SW480 (cell line): ENCODE measurements at regions not wholly inside any gene's neighbourhood (a gene's known extent, or its start where the extent isn't known, plus 50 kb on each side); places are given as distances from the start of the nearest gene placed in this dataset.
"Not testable (repeated sequence)": the region's sequence is repeated elsewhere in the genome, so short reads cannot be mapped to it uniquely, and the experiment has no call there.

Experiments used
- DNase-seq: peaks from one replicate; pipeline ENCODE4 v3.0.0-alpha.2; 2016; ENCODE audit warnings: low spot score

DNA sequence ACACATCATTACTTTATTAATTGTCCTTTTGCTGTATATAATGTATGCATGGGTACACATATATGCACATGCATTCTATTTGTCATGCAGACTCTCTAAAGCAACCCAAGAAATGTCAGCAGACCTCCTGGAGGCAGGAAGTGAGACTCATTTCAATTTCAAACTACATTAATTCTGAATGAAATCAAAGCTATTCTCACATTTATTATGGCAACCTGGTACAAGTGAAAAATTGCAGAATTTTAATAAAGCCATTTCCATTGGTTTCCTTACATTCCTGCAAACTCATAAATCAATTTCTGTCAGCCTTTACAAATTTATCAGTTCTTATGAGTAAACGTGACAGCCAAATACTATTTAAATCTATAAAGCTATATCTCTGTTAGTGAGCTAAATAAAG is 430.4 kb upstream of the NUDT12 start:
- no peak for DNase-seq

DNA sequence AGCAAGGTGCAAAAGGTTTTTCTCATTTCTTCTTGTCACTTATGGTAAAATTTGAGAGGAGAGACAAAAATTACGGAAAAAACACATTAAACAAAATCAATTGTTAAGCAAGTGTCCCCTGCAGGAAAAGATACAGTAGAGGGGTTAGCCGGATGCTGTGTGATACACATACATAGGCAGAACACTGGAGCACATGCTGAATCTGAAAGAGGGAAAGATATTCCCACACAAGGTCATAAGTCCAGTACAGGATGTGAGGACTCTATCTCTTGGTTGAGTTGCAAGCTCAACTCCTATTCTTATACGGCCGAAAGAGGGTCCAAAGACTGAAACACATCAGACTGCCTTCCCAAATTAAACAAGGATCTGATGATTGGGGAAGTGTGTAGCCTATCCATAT is 427.5 kb upstream of the NUDT12 start:
- no peak for DNase-seq

DNA sequence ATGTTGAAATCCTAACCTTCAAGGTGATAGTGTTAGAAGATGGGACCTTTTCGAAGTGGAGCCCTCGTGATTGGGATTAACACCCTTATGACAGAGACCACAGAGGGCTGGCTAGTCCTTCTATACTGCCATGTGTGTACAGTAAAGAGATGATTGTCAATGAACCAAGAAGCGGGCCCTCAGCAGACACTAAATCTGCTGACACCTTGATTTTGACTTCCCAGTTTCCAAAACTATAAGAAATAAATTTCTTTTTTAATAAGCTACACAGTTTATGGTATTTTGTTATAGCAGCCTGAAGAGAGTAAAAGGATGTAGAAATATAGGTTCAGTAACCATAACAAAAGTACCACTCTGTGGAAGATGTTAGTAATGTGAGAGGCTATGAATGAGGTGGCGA is 419.0 kb upstream of the NUDT12 start:
- no peak for DNase-seq

DNA sequence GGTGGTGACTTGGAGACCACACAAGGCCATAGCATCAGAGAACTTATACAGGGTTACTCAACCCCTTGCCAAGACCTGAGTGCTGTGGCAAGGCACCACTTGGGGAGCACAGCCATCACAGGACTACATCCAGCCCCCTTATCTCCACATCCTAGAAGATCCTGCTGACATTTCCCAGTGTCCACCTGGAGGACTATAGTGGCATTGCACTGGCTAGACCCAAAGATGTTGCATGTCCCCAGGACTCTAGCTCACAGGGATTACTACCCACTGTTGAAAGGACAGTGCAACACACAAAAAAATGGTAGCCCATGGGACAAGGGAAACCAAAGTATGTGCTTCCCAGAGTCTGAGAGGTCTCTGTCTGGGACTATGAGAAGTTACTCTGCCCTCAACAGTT is 411.1 kb upstream of the NUDT12 start:
- no peak for DNase-seq

DNA sequence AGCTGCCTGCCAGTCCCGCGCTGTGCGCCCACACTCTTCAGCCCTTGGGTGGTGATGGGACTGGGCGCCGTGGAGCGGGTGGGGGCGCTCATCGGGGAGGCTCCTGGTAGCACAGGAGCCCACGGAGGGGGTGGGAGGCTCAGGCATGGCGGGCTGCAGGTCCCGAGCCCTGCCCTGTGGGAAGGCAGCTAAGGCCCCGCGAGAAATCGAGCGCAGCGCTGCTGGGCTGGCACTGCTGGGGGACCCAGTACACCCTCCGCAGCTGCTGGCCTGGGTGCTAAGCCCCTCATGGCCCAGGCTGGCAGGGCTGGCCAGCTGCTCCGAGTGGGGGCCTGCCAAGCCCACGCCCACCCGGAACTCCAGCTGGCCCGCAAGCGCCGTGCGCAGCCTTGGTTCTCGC is 403.7 kb upstream of the NUDT12 start:
- not testable (repeated sequence) for DNase-seq

DNA sequence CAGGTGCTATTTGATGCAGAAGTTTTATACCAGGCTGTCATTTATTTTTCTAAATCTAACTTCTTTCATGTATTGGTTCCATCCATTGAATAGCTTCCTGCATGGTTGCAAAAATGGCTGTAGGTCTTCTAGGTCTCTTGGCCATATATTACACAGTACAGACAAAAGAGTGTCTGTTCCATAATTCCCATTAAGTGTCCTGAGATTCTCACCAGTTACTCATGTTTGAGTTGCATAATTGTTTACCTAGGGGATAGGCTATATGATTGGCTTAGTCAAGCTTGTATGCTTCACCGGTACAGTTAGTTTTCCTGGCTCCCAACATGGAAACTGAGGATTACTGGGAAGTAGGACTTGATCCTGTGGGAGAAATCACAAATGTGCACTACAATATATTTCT is 399.4 kb upstream of the NUDT12 start:
- no peak for DNase-seq

DNA sequence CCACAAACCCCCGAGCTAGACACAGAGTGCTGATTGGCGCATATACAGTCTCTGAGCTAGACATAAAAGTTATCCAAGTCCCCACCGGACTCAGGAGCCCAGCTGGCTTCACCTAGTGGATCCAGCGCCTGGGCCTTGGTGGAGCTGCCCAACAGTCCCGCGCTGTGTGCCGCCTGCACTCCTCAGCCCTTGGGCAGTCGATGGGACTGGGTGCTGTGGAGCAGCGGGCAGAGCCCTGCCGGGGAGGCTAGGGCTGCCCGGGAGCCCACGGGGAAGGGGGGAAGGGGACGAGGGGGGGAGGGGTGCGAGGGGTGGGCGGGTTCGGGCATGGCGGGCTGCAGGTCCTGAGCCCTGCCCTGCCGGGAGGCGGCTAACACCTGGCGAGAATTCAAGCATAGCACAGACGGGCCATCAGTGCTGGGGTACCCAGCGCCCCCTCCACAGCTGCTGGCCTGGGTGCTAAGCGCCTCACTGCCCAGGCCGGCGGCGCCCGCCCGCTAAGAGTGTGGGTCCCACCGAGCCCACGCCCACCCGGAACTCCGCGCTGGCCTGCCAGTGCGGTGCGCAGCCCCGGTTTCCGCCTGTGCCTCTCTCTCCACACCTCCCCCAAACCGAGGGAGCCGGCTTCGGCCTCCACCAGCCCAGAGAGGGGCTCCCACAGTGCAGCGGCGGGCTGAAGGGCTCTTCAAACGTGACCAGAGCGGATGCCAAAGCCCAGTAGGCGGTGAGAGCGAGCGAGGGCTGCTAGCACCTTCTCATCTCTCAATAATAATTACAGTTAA is 391.2 kb upstream of the NUDT12 start:
- DNase-seq: no peak

DNA sequence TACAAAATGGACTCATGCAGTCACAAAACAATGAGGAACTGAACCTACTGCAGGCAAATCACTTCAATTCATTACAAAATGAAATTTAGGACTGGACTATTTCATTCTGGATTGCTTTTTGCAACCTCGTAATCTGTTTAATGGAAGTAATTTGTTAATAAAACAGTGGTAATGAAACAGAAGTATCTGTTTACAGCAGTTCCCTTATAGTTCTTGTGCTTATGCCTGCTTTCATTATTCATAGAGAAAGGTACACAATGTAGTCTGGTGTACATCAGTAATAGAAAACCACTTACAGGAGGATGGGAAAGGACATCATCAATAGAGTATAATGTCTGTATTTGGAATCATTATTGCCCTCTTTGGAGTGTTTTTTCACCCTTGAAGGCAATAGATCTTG is 389.2 kb upstream of the NUDT12 start:
- no peak for DNase-seq

DNA sequence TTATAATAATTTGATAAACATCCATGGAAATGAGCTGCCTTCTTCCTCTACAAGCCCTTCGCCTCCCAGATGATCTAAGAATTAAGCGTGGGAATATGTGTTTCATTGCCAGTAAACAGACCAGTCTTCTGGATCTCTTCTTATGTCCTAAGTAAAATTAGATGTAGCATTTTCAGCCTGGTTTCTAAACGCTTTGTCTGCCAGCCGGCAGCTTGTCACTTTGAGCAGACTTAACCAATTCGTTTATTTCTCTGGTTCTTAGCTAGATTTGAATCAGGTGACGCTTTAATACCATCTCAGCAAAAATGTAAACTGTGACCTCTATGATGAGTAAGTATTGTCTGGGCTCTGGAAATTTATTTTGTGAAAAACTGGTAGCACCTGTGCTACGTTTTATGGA is 380.6 kb upstream of the NUDT12 start:
- no peak for DNase-seq

DNA sequence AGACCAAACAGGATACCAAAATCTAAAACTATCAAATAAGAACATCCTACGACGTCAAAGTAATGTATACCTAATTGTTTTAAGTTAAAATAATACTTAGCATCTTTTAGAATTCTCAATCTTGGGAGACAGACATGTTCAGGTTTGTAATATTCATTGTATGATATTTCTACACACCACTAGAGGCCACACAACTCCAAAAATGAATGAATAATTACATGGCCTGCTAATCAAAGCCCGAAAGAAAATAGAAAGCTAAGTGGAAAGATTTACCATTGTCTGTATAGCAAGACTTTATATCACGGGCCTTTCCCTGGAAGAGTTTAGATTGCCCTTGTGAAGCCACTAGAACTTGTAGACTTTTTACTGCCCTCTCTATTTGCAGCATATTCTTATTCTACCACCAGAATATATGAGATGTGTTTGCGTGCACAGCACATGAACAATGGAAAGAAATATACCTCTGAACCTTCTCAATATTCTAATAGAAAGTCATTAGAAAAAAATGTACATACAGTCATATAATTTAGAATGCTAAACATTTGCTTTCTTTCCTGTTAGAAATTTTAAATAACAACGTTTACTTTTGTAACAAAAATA is 380.1 kb upstream of the NUDT12 start:
- peak; percentile 21 for DNase-seq

DNA sequence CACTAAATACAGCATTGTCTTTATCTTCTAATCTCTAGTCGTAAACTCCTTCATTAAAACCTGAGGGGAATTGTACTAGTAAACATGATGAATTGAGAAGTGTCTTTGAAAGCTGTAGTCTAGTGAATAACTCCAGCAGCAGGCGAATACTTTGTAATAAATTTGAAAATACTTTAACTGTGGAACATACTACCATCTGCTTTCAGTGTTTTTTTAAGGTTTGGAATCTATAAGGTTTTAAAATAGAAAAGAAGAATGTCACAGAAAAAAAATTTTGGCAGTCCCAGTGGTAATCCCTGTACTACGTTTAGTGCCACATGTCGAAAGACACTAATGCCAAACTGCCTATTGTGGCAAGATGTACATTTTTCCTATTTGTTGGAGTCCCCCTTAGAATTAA is 379.0 kb upstream of the NUDT12 start:
- DNase-seq: no peak

DNA sequence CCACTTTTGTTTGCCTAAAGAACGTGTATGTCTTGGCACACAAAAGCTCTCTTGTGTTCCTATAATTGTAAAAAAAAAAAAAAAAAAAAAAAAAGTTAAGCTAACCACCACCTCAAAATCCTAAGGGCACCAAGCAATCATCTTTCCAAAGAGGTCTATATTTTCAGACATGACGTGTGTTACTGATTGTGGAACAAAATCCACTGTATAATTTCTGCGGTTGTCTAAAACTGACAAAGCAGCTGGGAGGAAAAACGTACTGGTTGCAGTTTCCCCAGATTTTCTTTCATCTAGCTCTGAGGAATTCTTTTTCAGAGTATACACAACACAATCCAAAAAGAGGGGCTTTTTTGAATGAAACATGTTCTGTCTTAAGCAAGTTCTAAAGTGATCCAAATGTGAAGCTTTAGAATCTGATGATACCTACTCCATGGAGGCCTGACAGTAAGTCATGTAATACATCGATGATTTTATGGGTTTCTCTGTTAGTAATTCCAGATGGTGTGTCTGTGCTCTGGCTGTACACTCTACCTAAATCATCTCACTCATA is 375.6 kb upstream of the NUDT12 start:
- DNase-seq: no peak

DNA sequence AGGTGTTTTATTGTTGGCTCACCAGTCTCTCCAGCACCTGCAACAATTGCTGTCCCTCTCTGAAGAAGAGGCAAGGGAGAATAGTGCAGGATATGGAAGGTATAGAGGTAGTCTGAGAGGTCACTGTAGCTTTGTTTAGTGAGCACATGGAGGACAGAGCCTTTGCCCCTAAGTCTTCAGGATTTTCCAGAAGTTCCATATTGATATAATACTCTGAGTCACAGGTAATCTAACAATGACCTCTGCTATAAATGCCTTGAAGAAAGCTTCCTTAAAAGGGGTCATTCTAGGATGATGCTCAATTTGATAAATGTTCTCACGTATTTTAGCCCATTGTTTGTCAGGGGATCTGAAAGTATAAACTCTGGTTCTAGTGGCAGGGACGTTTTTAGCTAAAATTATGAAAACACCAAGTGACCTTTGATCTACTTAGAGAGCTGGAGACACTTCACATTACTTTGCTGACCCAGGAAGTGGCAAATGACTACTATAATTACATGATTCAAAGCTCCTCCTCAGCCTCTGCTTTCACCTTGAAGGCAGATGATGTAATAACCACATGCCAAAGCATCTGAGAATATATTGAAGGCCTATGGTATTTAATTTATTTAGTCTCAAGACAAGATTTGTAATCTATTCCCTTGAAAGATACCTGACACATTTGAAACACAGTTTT is 366.9 kb upstream of the NUDT12 start:
- no peak for DNase-seq

DNA sequence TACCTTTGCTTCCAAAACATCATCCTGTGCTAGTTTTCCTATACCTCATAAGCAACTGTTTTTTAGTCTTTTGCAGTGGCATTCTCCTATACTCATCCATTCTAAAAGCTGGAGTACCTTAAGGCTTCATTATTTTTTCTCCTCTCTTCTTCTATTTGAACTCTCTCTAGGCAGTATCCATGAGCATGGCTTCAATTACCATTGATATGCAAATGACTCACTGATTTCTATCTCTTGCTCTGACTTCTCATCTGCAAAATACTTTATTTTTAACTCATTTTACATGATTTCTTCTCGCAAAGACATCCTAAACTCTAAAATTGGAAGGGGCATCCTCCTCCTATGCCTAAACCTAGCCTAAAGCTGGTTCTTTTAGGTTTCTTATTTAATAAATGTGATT is 365.1 kb upstream of the NUDT12 start:
- no peak for DNase-seq

DNA sequence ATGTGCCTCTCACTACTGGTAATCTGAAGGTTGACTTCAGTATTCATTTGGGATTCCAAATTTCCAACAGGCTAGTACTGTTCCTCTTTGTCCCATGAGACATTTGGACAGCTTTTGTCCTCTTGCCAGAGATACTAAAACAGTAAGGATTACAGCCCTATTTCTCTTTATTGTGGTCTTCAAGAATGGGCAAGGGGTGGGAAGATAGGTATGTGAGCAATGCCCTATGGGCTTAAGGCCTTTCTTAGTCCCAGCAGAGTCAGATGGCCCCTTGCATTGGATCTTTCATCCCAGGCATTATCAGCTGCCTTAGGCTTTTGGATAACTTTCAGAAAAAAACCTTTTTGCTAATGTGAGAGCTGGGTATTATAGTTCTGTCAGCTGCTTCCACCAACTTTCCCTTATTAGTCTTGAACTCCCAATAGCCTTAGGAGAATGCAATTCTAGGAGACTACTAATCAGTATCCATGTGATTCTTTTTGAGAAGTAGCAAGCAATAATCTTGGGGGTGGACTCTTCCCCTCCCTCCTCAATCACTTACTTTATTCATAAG is 361.1 kb upstream of the NUDT12 start:
- DNase-seq: no peak

DNA sequence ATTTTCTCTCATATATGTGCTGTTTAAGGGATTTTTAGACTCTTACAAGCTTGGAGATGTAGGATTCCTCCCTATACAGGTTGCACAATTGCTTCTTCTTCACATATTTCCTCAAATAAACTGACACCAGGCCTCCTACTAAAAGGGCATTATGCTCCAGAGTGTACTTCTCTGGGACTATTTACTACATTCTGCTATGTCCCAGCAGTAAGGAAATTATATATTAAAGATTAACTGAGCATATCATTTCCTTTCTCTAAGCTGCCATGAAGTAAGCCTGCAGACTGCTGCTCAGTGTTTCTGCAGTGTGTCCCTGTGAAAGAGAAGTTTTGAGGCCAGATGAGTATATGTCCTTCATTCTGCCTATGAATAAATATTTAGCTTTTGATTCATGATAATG is 356.9 kb upstream of the NUDT12 start:
- DNase-seq: no peak

DNA sequence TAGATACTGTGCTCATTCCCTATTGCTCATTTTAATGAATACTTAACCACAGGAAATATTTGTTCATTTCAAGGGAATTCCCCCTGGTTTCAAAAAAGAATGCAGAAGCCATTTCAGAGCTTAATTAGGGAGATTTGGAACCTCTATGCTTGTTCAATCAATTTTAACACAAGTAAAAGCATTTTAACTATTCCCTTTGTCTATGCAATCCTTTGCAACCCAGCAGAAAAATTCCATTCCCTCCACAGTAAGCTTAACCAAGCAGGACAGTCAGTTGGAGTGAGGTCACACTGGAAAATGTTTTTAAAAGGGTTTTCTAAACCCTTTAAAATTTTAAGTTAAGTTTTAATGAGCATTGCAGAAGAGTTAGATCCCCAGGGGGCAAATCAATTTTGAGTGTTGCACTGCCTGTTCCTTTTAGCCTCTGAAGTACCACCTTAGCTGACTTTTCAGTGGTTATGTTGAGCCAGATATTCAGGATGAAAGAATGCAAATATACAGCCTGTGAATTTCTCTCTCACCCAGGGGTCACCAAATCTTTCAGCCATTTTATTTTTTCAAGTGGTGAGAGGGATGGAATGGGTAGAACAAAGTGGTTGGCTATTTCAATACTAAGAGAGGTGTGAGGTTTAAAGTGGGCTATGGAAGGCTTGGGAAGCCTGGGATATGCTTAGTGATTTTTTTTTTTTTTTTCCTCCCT is 356.2 kb upstream of the NUDT12 start:
- DNase-seq: no peak

DNA sequence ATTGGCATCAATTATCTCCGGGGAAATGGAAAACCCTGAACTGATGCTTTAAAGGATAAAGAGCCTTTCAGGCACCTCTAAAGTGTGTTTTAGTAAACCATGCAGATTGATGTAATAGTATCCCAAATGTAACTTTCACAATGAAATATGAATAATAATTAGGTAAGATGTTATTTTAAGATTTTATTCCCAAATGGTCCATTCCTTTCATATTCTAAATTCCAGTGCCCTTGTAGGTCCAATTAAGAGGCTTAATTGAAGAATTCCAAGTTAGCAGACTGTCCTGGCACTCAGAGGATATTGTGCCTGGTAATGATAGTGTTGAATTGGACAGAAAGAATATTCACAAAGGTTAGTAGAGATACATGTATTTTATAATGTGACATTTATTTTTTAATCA is 352.5 kb upstream of the NUDT12 start:
- no peak for DNase-seq

DNA sequence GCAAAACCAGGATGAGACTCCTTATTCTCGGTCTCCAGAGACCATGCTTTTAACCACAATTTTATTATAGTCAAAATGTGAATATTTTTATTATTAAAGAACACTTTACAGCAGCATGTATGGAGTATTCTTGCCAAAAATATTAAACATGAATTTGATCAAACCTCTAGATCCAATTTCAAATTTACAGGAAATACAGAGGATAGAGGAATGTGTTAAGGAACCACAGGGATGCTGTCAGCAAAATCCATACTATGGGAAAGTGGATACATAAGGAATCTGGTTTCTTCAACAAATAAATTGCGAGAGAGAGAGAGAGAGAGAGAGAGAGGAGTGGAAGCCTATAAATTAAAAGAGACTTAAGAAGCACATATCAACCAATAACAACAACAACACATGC is 348.2 kb upstream of the NUDT12 start:
- no peak for DNase-seq

DNA sequence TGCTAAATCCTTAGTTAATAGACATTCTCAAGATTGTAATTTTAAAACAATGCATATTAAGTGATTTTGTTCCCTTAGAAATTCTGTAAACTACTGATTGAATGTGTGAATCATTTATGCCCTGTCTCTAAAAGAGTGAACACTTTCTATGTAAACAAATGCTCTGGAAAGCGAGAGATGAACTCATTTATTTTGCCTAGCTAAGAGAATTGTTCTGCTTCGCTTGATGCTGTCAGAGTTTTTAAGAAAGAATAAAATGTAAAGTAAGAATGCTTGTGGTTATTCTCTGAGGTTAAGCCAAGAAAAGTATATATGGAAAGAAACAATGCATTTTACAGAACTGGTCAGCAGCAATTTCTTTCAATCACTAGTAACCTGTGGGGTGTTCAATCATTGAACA is 347.4 kb upstream of the NUDT12 start:
- no peak for DNase-seq

DNA sequence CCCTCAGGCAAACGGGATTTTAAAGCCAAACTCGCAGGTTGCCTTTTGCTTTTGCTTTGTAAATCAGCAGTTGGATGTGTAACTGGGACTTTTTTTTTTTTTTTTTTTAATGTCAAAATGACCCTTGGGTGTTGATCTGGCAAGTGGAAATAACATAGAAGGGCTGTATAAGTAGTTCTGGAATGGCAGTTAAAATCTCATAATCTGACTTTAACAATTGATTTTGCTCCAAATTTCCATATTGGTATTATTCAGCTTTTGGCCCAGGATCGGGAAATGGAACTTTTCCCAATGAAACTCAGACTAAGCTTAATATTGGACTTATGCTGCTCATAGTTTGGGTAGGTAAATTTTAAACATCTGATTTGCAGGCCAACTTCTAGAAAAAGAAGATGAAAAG is 346.8 kb upstream of the NUDT12 start:
- DNase-seq: no peak

DNA sequence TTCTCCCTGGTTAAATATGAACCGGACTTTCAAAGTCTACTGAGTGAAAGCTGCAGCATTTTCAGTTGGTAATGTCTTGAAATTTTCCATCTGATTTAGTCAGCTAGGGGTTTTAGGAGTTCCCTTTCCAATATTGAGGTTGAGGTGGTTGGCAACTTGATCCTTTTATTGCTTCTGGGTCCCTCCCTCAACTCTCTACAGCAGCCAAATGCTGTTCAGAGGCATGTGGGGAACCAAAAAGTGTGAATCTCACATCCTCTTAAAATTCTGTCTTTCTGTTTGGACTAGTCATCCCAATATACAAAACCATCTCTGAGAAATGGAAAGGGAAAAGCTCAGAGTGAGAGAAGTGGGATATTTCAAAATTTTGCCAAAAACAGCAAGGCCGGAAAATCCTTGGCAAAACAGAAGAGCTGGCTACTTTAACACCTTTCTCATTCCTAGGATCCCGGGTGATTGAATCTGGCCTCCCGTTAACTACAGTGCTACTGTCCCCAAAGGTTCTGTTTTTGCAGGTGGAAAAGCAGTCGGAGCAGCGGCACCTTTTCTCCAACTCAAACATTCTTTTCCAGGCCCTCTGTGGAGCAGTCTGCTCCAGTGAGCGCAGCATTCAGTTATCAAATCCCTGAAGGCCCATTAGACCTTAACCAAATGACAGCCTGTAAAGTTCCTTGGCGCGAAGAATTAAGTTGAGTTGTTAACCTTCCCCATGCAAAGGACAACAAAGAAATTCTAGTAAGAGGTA is 345.9 kb upstream of the NUDT12 start:
- peak; percentile 21 for DNase-seq
